ENCODE measurements at regions not wholly inside any gene's neighbourhood (a gene's known extent, or its start where the extent isn't known, plus 50 kb on each side); places are given as distances from the start of the nearest gene placed in this dataset.

DNA sequence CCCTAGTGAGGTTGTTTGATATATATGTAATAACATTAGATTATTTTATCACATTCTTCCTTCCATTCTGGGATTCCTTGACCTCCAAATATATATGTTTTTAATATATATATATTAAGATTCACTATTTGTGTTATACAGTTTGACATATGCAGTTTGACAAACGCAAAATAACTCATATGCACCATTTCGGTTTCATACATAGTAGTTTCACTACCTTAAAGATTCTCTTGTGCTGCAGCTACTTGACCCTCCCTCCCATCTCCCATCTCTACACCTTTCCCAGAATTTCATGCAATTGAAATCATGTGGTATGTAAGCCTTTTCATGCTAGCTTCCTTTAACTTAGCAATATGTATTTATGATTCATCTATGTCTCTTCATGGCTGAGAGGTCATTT, 1244.4 kb downstream of the SORCS3 start (continued):
- no peak for TF ChIP-seq GABPA (IDR thresholded peaks at IDR 0.05; ENCODE audit: borderline replicate concordance, insufficient read depth, low read length)
- TF ChIP-seq SIN3A (conservative IDR thresholded peaks at IDR 0.05 in 1 of 2, IDR thresholded peaks at IDR 0.05 in 1 of 2; ENCODE audit: low read depth in 1 of 2, low read length in 2 of 2), result no peak
- no peak for TF ChIP-seq RXRA (IDR thresholded peaks at IDR 0.05; ENCODE audit: insufficient read depth, low read depth, low read length)
- TF ChIP-seq TCF12 (IDR thresholded peaks at IDR 0.05; ENCODE audit: low read depth, low read length), result no peak
- no peak for TF ChIP-seq CTBP2 (IDR thresholded peaks at IDR 0.05; ENCODE audit: borderline replicate concordance, insufficient read depth, insufficient read length, low read length)
- TF ChIP-seq, protein P1, sequence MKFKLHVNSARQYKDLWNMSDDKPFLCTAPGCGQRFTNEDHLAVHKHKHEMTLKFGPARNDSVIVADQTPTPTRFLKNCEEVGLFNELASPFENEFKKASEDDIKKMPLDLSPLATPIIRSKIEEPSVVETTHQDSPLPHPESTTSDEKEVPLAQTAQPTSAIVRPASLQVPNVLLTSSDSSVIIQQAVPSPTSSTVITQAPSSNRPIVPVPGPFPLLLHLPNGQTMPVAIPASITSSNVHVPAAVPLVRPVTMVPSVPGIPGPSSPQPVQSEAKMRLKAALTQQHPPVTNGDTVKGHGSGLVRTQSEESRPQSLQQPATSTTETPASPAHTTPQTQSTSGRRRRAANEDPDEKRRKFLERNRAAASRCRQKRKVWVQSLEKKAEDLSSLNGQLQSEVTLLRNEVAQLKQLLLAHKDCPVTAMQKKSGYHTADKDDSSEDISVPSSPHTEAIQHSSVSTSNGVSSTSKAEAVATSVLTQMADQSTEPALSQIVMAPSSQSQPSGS (IDR thresholded peaks at IDR 0.05; ENCODE audit: low read length), result no peak
- no peak for TF ChIP-seq SIX5 (IDR thresholded peaks at IDR 0.05; ENCODE audit: low read depth, low read length)
- no peak for TF ChIP-seq GTF2F1 (IDR thresholded peaks at IDR 0.05; ENCODE audit: borderline replicate concordance, low read depth, low read length)
